Thyroid gland (tissue), 4 donors: ENCODE measurements at regions not wholly inside any gene's neighbourhood (a gene's known extent, or its start where the extent isn't known, plus 50 kb on each side); places are given as distances from the start of the nearest gene placed in this dataset.

Source experiments
- DNase-seq, 2 donors: peaks; one replicate each; pipeline ENCODE4 v3.0.0-alpha.2; 2019
- H3K27ac ChIP-seq, 3 donors: fragments of 200-600 bp; sonication (generic); 1 replicate in 2 of 3; 2 replicates in 1 of 3; pipeline ENCODE4 v1.5.1; 2016 to 2019; ENCODE audit warnings: mild to moderate bottlenecking in 1 of 3, moderate library complexity in 1 of 3
- H3K27me3 ChIP-seq: fragments of 200-600 bp; sonication (generic); one replicate; pipeline ENCODE4 v1.5.1; 2019
- H3K36me3 ChIP-seq, 2 donors: fragments of 200-600 bp; sonication (generic); one replicate each; pipeline ENCODE4 v1.5.1; 2016 to 2019
- H3K4me1 ChIP-seq, 2 donors: fragments of 200-600 bp; sonication (generic); one replicate each; pipeline ENCODE4 v1.5.1; 2017 to 2019
- H3K4me3 ChIP-seq, 3 donors: fragments of 200-600 bp; sonication (generic); replicated peaks in 1 of 3; 1 replicate in 2 of 3; 2 replicates in 1 of 3; pipeline ENCODE4 v1.5.1; 2016; ENCODE audit warnings: mild to moderate bottlenecking in 1 of 3
- H3K9me3 ChIP-seq: fragments of 200-600 bp; sonication (generic); one replicate; pipeline ENCODE4 v1.5.1; 2017
- CTCF ChIP-seq, 6 experiments: fragments of 200-600 bp in 3 of 6; fragments of 450-650 bp in 3 of 6; sonication (generic) in 3 of 6; IDR thresholded peaks; one replicate each; pipeline ENCODE4 v1.5.1; 2016 to 2019; ENCODE audit warnings: antibody characterized with exemption in 6 of 6, mild to moderate bottlenecking in 2 of 6, inconsistent platforms in 1 of 6, moderate library complexity in 1 of 6
- POLR2A ChIP-seq, 2 donors: fragments of 450-650 bp; IDR thresholded peaks; one replicate each; pipeline ENCODE4 v1.6.1; 2017; ENCODE audit warnings: antibody characterized with exemption in 2 of 2, mild to moderate bottlenecking in 2 of 2, moderate library complexity in 1 of 2
- WGBS, 2 donors: methylation state at CpG; one replicate each; pipeline ENCODE4 v1.1.5; 2017; 5-methylcytosine and 5-hydroxymethylcytosine counted together
- intact Hi-C: fragments of 100-400 bp; cut with DNase I; formaldehyde crosslinking; loops from one replicate; pipeline ENCODE4 v1.15.1; 2023

DNA sequence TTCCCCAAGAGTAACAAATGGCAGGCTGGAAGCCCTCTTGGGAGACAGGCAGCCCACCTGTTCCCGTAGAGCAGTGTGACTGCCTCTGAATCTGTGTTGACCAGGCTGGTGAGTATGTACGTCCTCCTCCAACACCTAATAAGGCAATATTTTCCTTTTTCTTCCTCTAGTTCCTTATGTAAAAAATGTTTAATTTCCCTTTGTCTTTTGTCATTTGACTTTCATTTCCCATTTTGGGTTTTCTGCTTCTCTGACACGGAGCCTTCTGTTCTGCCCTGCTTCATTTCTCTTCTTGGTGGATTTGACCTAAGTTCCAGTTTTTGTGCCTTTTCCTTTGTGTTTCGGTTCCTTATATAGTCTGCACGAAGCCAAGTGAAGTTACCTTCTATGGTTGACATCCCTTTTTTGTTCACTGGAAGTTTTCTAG lies 65.8 kb upstream of the ATF3 start:
- H3K4me1 ChIP-seq: no peaks in the 10 kb centered on the region
- no peaks in the 10 kb centered on the region for H3K9me3 ChIP-seq
- no peak overlapping the region for H3K4me3 ChIP-seq
- WGBS, 2 donors: 83 to 85% methylated on average over 5 of the region's 5 CpGs
- intact Hi-C loops: no loop called here
- TF ChIP-seq CTCF (IDR thresholded peaks at IDR 0.05) (no peak), POLR2A (IDR thresholded peaks at IDR 0.05) (no peak)
- DNase-seq: no peak
- no peaks in the 10 kb centered on the region for H3K27me3 ChIP-seq
- H3K36me3 ChIP-seq: no peaks in the 10 kb centered on the region
- no peak overlapping the region for H3K27ac ChIP-seq

DNA sequence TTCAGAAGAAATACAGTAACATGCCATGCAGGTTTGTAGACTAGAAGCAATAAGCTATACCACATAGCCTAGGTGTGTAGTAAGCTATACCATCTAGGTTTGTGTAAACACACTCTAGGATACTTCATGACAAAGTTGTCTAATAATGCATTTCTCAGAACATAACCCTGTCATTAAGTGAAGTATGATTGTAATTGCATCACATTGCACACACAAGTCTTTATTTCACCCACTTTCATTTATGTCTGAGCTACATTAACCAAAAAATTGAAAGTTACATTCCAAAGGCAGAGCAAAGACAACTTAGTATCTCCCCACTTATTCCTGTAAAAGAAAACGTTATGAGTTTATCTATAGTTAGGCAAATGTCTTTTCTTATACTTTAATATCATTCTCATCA lies 64.5 kb upstream of the ATF3 start:
- Histone ChIP-seq H3K27me3 (no peaks in the 10 kb centered on the region), H3K9me3 (no peaks in the 10 kb centered on the region), H3K27ac (no peak overlapping the region), H3K4me3 (no peak overlapping the region), H3K36me3 (no peaks in the 10 kb centered on the region), H3K4me1 (no peaks in the 10 kb centered on the region)
- intact Hi-C loops: no loop called here
- 54 to 58% methylated on average over 1 of the region's 1 CpG for WGBS, 2 donors
- TF ChIP-seq CTCF (IDR thresholded peaks at IDR 0.05) (no peak), POLR2A (IDR thresholded peaks at IDR 0.05) (no peak)
- DNase-seq: no peak

- H3K9me3 ChIP-seq: no peaks in the 10 kb centered on the region
- H3K4me1 ChIP-seq: peaks cover 0 to 3% of the 10 kb centered on the region in 2 donors
- no peak overlapping the region for H3K27ac ChIP-seq
- H3K36me3 ChIP-seq: no peaks in the 10 kb centered on the region
- no peak overlapping the region for H3K4me3 ChIP-seq
- intact Hi-C loops: no loop called here
- no peaks in the 10 kb centered on the region for H3K27me3 ChIP-seq
- no peak for DNase-seq
- 86 to 89% methylated on average over 5 of the region's 5 CpGs for WGBS, 2 donors
- TF ChIP-seq POLR2A (IDR thresholded peaks at IDR 0.05) (no peak), CTCF (IDR thresholded peaks at IDR 0.05) (no peak)
These were observed 62.5 kb upstream of the ATF3 start for GRCh38 chr1:212545941-212546635.

DNA sequence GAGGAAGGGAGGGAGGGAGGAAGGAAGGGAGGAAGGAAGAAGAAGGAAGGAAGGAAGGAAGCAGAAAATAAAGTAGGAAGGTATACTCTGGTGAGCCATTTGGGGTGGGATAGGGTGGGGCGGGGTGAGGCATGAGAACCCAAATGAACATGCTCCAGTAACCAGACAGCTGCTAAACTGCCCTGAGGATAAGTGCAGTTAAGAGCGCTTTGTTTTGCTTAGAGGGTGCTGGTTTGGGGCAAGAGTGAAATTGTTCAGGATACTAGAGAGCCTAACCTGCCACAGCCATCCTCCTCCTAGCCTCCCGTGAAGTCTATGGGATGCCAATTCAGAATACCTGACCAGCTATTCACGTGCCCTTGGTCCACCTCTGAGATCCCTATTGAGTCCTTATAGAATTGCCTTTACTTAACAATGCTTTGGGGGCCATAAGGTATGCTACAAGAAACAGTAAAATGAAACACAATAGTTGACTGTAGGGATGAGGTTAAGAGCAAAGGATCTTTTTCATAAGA lies 59.0 kb upstream of the ATF3 start:
- intact Hi-C loops: loop anchor here (10.0 kb wide), 1 partner anchor 55 kb away; no protein-coding TSS in a partner anchor
- peaks cover 0 to 3% of the 10 kb centered on the region in 2 donors for H3K4me1 ChIP-seq
- 9 to 35% methylated on average over 4 of the region's 4 CpGs for WGBS, 2 donors
- no peaks in the 10 kb centered on the region for H3K36me3 ChIP-seq
- TF ChIP-seq POLR2A (IDR thresholded peaks at IDR 0.05): no peak
- TF ChIP-seq CTCF (IDR thresholded peaks at IDR 0.05): no peak
- H3K27me3 ChIP-seq: no peaks in the 10 kb centered on the region
- H3K4me3 ChIP-seq: no peak overlapping the region
- no peak for DNase-seq
- H3K9me3 ChIP-seq: no peaks in the 10 kb centered on the region
- no peak overlapping the region for H3K27ac ChIP-seq

GRCh38 chr1:212551929-212552328 lies 56.6 kb upstream of the ATF3 start:
- no peak for DNase-seq
- Histone ChIP-seq H3K4me3 (no peak overlapping the region), H3K27ac (no peak overlapping the region), H3K4me1 (peaks cover 0 to 3% of the 10 kb centered on the region in 2 donors), H3K9me3 (no peaks in the 10 kb centered on the region), H3K36me3 (no peaks in the 10 kb centered on the region), H3K27me3 (no peaks in the 10 kb centered on the region)
- 84% methylated on average over 4 of the region's 4 CpGs for WGBS, 2 donors
- TF ChIP-seq CTCF (IDR thresholded peaks at IDR 0.05): no peak
- no peak for TF ChIP-seq POLR2A (IDR thresholded peaks at IDR 0.05)
- intact Hi-C loops: loop anchor here (10.0 kb wide), 1 partner anchor 57 kb away; no protein-coding TSS in a partner anchor
